SK-N-SH (cell line): ENCODE measurements at regions not wholly inside any gene's neighbourhood (a gene's known extent, or its start where the extent isn't known, plus 50 kb on each side); places are given as distances from the start of the nearest gene placed in this dataset.

Experiments used
- CTCF ChIA-PET: fragments of 300-600, 350-600 bp; formaldehyde crosslinking; extraction: SDS; loops from one replicate; lab custom pipeline; 2021; lab: Yijun Ruan, JAX
- POLR2A ChIA-PET: fragments of 350-600 bp; sonication (Branson Sonifier 250); formaldehyde crosslinking; extraction: SDS; loops from one replicate; lab custom pipeline; 2020; ENCODE audit warnings: antibody characterized with exemption, inconsistent platforms; lab: Yijun Ruan, JAX
- DNase-seq: peaks from one replicate; pipeline ENCODE4 v3.0.0; 2012
- H2AFZ ChIP-seq: fragments of 200-600 bp; sonication (generic); 2 replicates; pipeline ENCODE4 v1.8.1; 2016; ENCODE audit warnings: antibody characterized with exemption, mild to moderate bottlenecking, low read depth
- H3F3A ChIP-seq: fragments of 200-600 bp; sonication (generic); replicated peaks from 2 replicates; pipeline ENCODE3; 2016; ENCODE audit warnings: antibody characterized with exemption, mild to moderate bottlenecking; ENCODE audit not compliant: insufficient read depth
- H3K27ac ChIP-seq, 2 experiments: fragments of 200-500 bp in 1 of 2; fragments of 200-600 bp in 1 of 2; sonication (Bioruptor generic) in 1 of 2; sonication (generic), shearing (Covaris generic) in 1 of 2; 2 replicates each; pipeline versions ENCODE4 v1.5.1 to v1.6.1; 2014 to 2016; ENCODE audit warnings: low read depth in 2 of 2, inconsistent platforms in 1 of 2, low read length in 1 of 2, mild to moderate bottlenecking in 1 of 2, mixed read lengths in 1 of 2
- H3K27me3 ChIP-seq: fragments of 200-600 bp; sonication (generic), shearing (Covaris generic); 2 replicates; pipeline ENCODE4 v1.6.1; 2016; ENCODE audit warnings: mixed run types; ENCODE audit not compliant: insufficient read depth
- H3K36me3 ChIP-seq, 2 experiments: fragments of 200-500 bp in 1 of 2; fragments of 200-600 bp in 1 of 2; sonication (Bioruptor generic) in 1 of 2; sonication (generic) in 1 of 2; replicated peaks in 1 of 2; 2 replicates each; pipeline versions ENCODE3 to v1.5.1; 2014 to 2016; ENCODE audit warnings: low read length in 1 of 2, mild to moderate bottlenecking in 1 of 2; ENCODE audit not compliant: insufficient read depth in 2 of 2, control insufficient read depth in 1 of 2
- H3K4me1 ChIP-seq, 2 experiments: fragments of 200-500 bp in 1 of 2; fragments of 200-600 bp in 1 of 2; sonication (Bioruptor generic) in 1 of 2; sonication (generic), shearing (Covaris generic) in 1 of 2; 2 replicates each; pipeline versions ENCODE4 v1.5.1 to v1.6.1; 2014 to 2016; ENCODE audit warnings: low read depth in 1 of 2, low read length in 1 of 2, mixed run types in 1 of 2; ENCODE audit not compliant: insufficient read depth in 2 of 2, control insufficient read depth in 1 of 2
- H3K4me2 ChIP-seq: fragments of 200-600 bp; sonication (generic), shearing (Covaris generic); 2 replicates; pipeline ENCODE4 v1.6.1; 2017; ENCODE audit warnings: mixed run types
- H3K4me3 ChIP-seq, 2 experiments: fragments of 200-500 bp in 1 of 2; fragments of 200-600 bp in 1 of 2; sonication (Bioruptor generic) in 1 of 2; sonication (generic), shearing (Covaris generic) in 1 of 2; 2 replicates each; pipeline versions ENCODE4 v1.5.1 to v1.8.1; 2014 to 2016; ENCODE audit warnings: low read depth in 2 of 2, inconsistent platforms in 1 of 2, low read length in 1 of 2, mild to moderate bottlenecking in 1 of 2, mixed read lengths in 1 of 2, moderate library complexity in 1 of 2
- H3K79me2 ChIP-seq: fragments of 200-600 bp; sonication (generic); 2 replicates; pipeline ENCODE4 v1.8.1; 2017; ENCODE audit warnings: mild to moderate bottlenecking; ENCODE audit not compliant: insufficient read depth
- H3K9ac ChIP-seq: fragments of 200-600 bp; sonication (generic); 2 replicates; pipeline ENCODE4 v1.6.1; 2017; ENCODE audit warnings: mixed run types
- H3K9me2 ChIP-seq: fragments of 200-600 bp; sonication (generic); 2 replicates; pipeline ENCODE4 v1.6.1; 2017; ENCODE audit warnings: mixed run types
- H3K9me3 ChIP-seq: fragments of 200-600 bp; sonication (generic); 2 replicates; pipeline ENCODE4 v1.6.1; 2017; ENCODE audit warnings: mixed run types, mild to moderate bottlenecking, moderate library complexity
- H4K20me1 ChIP-seq: fragments of 200-600 bp; sonication (generic); 2 replicates; pipeline ENCODE4 v1.6.1; 2017; ENCODE audit warnings: mild to moderate bottlenecking, mixed run types; ENCODE audit not compliant: insufficient read depth
- CHD2 ChIP-seq: fragments of 150-350 bp; IDR thresholded peaks from 2 replicates; pipeline ENCODE4 v1.6.1; 2018; ENCODE audit warnings: low read length; ENCODE audit not compliant: partially characterized antibody
- ELF1 ChIP-seq: IDR thresholded peaks from 2 replicates; pipeline ENCODE4 v1.4.0; 2012
- EP300 ChIP-seq, 2 experiments: IDR thresholded peaks; 2 replicates each; pipeline versions ENCODE4 v1.4.0 to v1.6.1; 2012; ENCODE audit warnings: borderline replicate concordance in 1 of 2, low read depth in 1 of 2, low read length in 1 of 2
- FOSL2 ChIP-seq: IDR thresholded peaks from 2 replicates; pipeline ENCODE4 v1.4.0; 2012; ENCODE audit warnings: low read depth, mild to moderate bottlenecking, moderate library complexity, borderline replicate concordance
- FOXM1 ChIP-seq: IDR thresholded peaks from 2 replicates; pipeline ENCODE4 v1.4.0; 2012; ENCODE audit warnings: low read depth, mild to moderate bottlenecking
- GABPA ChIP-seq: IDR thresholded peaks from 2 replicates; pipeline ENCODE4 v1.4.0; 2012; ENCODE audit warnings: low read depth, mild to moderate bottlenecking
- GATA2 ChIP-seq: sonication (generic); formaldehyde crosslinking; IDR thresholded peaks from 2 replicates; pipeline ENCODE4 v1.5.0; 2020; ENCODE audit warnings: mild to moderate bottlenecking, missing genetic modification reagents
- JUND ChIP-seq: IDR thresholded peaks from 2 replicates; pipeline ENCODE4 v1.4.0; 2012
- MAX ChIP-seq: IDR thresholded peaks from 2 replicates; pipeline ENCODE4 v1.4.0; 2012; ENCODE audit warnings: low read depth
- NFIC ChIP-seq: IDR thresholded peaks from 2 replicates; pipeline ENCODE4 v1.4.0; 2012; ENCODE audit warnings: borderline replicate concordance
- PBX3 ChIP-seq: IDR thresholded peaks from 2 replicates; pipeline ENCODE4; 2012
- POLR2AphosphoS5 ChIP-seq: IDR thresholded peaks from 2 replicates; pipeline ENCODE4 v1.6.1; 2012; ENCODE audit warnings: low read depth, low read length
- SIN3A ChIP-seq: IDR thresholded peaks from 2 replicates; pipeline ENCODE4 v1.6.1; 2012; ENCODE audit warnings: low read depth, mild to moderate bottlenecking, low read length, moderate library complexity, borderline replicate concordance
- TCF12 ChIP-seq: IDR thresholded peaks from 2 replicates; pipeline ENCODE4 v1.4.0; 2012
- USF1 ChIP-seq: IDR thresholded peaks from 2 replicates; pipeline ENCODE4 v1.4.0; 2012; ENCODE audit warnings: low read depth, borderline replicate concordance
- WGBS: methylation state at CpG from one replicate; pipeline ENCODE4 v1.1.6; 2017; ENCODE audit warnings: low lambda C conversion rate; 5-methylcytosine and 5-hydroxymethylcytosine counted together

GRCh38 chr12:124391340-124392261 lies 96.7 kb downstream of the RFLNA start (continued):
- TF ChIP-seq USF1, result no peak
- no peak for TF ChIP-seq FOXM1
- peak; percentile 42; the same call in 1 of the 2 replicates for TF ChIP-seq PBX3
- TF ChIP-seq TCF12, result 0 out of 2 replicates have a peak, but pooled peaks have one; percentile 24
- TF ChIP-seq FOSL2, result peak; percentile 46; the same call in 1 of the 2 replicates
- no peak for TF ChIP-seq CHD2

- ChIA-PET CTCF (interaction anchor here (1.0 to 3.5 kb wide), 8 partner anchors 8 to 376 kb away, joined by 3 to 20 read pairs (median 4); no protein-coding TSS in a partner anchor), POLR2A (interaction anchor here (0.7 kb wide), 1 partner anchor 10 kb away, joined by 4 read pairs; no protein-coding TSS in a partner anchor)
- no peak for DNase-seq
- Histone ChIP-seq H3K36me3 (peaks cover 14% of the 10 kb centered on the region in 2 experiments), H3K4me3 (no peak overlapping the region), H3F3A (peaks cover 59% of the 10 kb centered on the region), H3K9me3 (no peaks in the 10 kb centered on the region), H3K79me2 (peaks cover 71% of the 10 kb centered on the region), H3K27me3 (no peaks in the 10 kb centered on the region), H3K4me1 (peaks cover 54 to 76% of the 10 kb centered on the region in 2 experiments), H3K4me2 (peak overlapping the region; percentile 73), H2AFZ (no peak overlapping the region), H3K27ac (peak overlapping the region; percentile 66 to 95), H3K9ac (peak overlapping the region; percentile 56; the same call in 1 of the 2 replicates), H3K9me2 (no peaks in the 10 kb centered on the region), H4K20me1 (peaks cover 7% of the 10 kb centered on the region; the same call in 1 of the 2 replicates)
- 48% methylated on average over 16 of the region's 26 CpGs for WGBS
- no peak; the same call in 1 of the 2 replicates for TF ChIP-seq POLR2AphosphoS5
- peak; percentile 53; the same call in 1 of the 2 replicates for TF ChIP-seq TCF12
- TF ChIP-seq GATA2 (CRISPR knock-in tag), result no peak
- TF ChIP-seq JUND, result peak; percentile 54; the same call in 1 of the 2 replicates
- TF ChIP-seq MAX, result 0 out of 2 replicates have a peak, but pooled peaks have one; percentile 37
- peak; percentile 69; the same call in 1 of the 2 replicates for TF ChIP-seq FOSL2
- peak; percentile 74 for TF ChIP-seq GABPA
- no peak for TF ChIP-seq SIN3A
- TF ChIP-seq ELF1, result peak; percentile 86
- TF ChIP-seq EP300 (IDR thresholded peaks at IDR 0.05; ENCODE audit: borderline replicate concordance in 1 of 2, low read depth in 1 of 2, low read length in 1 of 2), result peak in 1 of 2 experiments; percentile 62; a peak in 2 of 4 replicates
- TF ChIP-seq NFIC, result peak; percentile 51
Measured at GRCh38 chr12:124390442-124391097, 95.7 kb downstream of the RFLNA start.
